Astrocyte (in vitro differentiated cells and primary cell): ENCODE measurements at regions not wholly inside any gene's neighbourhood (a gene's known extent, or its start where the extent isn't known, plus 50 kb on each side); places are given as distances from the start of the nearest gene placed in this dataset.

Source experiments
- EZH2 ChIP-seq: IDR thresholded peaks from 2 replicates; pipeline ENCODE4 v1.6.1; 2012; ENCODE audit warnings: mild to moderate bottlenecking, low read length, inconsistent platforms; ENCODE audit not compliant: insufficient read depth
- TF ChIP-seq, protein P1 (sequence below): IDR thresholded peaks from 2 replicates; pipeline ENCODE4 v1.5.1; 2011; ENCODE audit warnings: low read depth, mild to moderate bottlenecking, inconsistent platforms, low read length, moderate library complexity; ENCODE audit not compliant: insufficient read depth

DNA sequence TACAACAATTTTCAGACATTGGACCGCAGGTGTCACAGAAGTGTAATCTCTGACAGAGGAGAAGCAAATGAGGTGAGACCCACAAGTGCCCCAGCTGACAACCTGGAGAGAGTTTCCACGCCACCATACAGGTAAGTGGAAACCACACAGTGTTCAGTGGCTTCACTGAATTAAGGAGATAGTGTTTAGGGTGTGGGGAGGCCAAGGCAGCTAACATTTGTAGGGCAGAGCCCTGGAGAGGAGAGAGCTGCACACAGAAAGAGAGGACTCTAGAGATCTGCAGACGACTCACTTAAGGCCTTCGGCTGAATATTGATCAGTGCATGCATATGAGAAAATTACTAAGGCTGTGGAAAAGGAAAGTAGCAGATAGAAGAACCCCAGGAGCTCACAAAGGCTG, 228.9 kb upstream of the TNRC6C start:
- no peak for TF ChIP-seq EZH2
- TF ChIP-seq, protein P1, sequence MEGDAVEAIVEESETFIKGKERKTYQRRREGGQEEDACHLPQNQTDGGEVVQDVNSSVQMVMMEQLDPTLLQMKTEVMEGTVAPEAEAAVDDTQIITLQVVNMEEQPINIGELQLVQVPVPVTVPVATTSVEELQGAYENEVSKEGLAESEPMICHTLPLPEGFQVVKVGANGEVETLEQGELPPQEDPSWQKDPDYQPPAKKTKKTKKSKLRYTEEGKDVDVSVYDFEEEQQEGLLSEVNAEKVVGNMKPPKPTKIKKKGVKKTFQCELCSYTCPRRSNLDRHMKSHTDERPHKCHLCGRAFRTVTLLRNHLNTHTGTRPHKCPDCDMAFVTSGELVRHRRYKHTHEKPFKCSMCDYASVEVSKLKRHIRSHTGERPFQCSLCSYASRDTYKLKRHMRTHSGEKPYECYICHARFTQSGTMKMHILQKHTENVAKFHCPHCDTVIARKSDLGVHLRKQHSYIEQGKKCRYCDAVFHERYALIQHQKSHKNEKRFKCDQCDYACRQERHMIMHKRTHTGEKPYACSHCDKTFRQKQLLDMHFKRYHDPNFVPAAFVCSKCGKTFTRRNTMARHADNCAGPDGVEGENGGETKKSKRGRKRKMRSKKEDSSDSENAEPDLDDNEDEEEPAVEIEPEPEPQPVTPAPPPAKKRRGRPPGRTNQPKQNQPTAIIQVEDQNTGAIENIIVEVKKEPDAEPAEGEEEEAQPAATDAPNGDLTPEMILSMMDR = no peak
